PFSK-1 (cell line): ENCODE measurements at regions not wholly inside any gene's neighbourhood (a gene's known extent, or its start where the extent isn't known, plus 50 kb on each side); places are given as distances from the start of the nearest gene placed in this dataset.

Experiments used
- POLR2AphosphoS5 ChIP-seq: IDR thresholded peaks from 2 replicates; pipeline ENCODE4 v1.6.1; 2012; ENCODE audit warnings: low read depth, mild to moderate bottlenecking, control low read depth, low read length, moderate library complexity
- REST ChIP-seq, 2 experiments: IDR thresholded peaks; 2 replicates each; pipeline versions ENCODE4 v1.6.1 to v1.8.0; 2011 to 2012; ENCODE audit warnings: low read depth in 2 of 2, low read length in 2 of 2, control low read depth in 1 of 2, inconsistent platforms in 1 of 2, mild to moderate bottlenecking in 1 of 2, moderate library complexity in 1 of 2; ENCODE audit not compliant: insufficient read depth in 1 of 2
- TAF1 ChIP-seq: IDR thresholded peaks from 2 replicates; pipeline ENCODE4 v1.6.1; 2012; ENCODE audit warnings: low read length, control low read depth, borderline replicate concordance; ENCODE audit not compliant: insufficient read depth

- TF ChIP-seq POLR2AphosphoS5 (no peak), REST (IDR thresholded peaks at IDR 0.05; ENCODE audit: insufficient read depth in 1 of 2, low read depth in 2 of 2, low read length in 2 of 2) (no peak), TAF1 (no peak)
These were observed 482.5 kb upstream of the CDH5 start for GRCh38 chr16:65884018-65884417.
